ENCODE measurements at regions not wholly inside any gene's neighbourhood (a gene's known extent, or its start where the extent isn't known, plus 50 kb on each side); places are given as distances from the start of the nearest gene placed in this dataset.
A peak's percentile ranks its signal among the peaks of the same experiment; 100 is the strongest.
"Not testable (repeated sequence)": the region's sequence is repeated elsewhere in the genome, so short reads cannot be mapped to it uniquely, and the experiment has no call there.

- ATAC-seq (ENCODE audit: low FRiP score): no peak
- no peak for DNase-seq (ENCODE audit: low spot score)
- TF ChIP-seq CTCF (IDR thresholded peaks at IDR 0.05): no peak
These were observed 58.7 kb upstream of the FNDC3B start for GRCh38 chr3:171980578-171981270.

GRCh38 chr3:171981271-171981605 lies 58.1 kb upstream of the FNDC3B start:
- ATAC-seq (ENCODE audit: low FRiP score) (no peak), DNase-seq (ENCODE audit: low spot score) (no peak)
- TF ChIP-seq CTCF (IDR thresholded peaks at IDR 0.05): no peak

- no peak for TF ChIP-seq CTCF (IDR thresholded peaks at IDR 0.05)
- peak; percentile 88 for ATAC-seq (ENCODE audit: low FRiP score)
- no peak for DNase-seq (ENCODE audit: low spot score)
These were observed 56.5 kb upstream of the FNDC3B start for GRCh38 chr3:171982828-171983227.

GRCh38 chr3:171983685-171984084 lies 55.7 kb upstream of the FNDC3B start:
- DNase-seq (ENCODE audit: low spot score); ATAC-seq (ENCODE audit: low FRiP score): not testable (repeated sequence)

- DNase-seq (ENCODE audit: low spot score) (no peak), ATAC-seq (ENCODE audit: low FRiP score) (peak; percentile 17)
- no peak for TF ChIP-seq CTCF (IDR thresholded peaks at IDR 0.05)
These were observed 54.5 kb upstream of the FNDC3B start for GRCh38 chr3:171984883-171985282.

- DNase-seq (ENCODE audit: low spot score): no peak
- ATAC-seq (ENCODE audit: low FRiP score): no peak
- no peak for TF ChIP-seq CTCF (IDR thresholded peaks at IDR 0.05)
These were observed 53.2 kb upstream of the FNDC3B start for GRCh38 chr3:171986176-171986575.

- TF ChIP-seq CTCF (IDR thresholded peaks at IDR 0.05): no peak
- no peak for DNase-seq (ENCODE audit: low spot score)
- ATAC-seq (ENCODE audit: low FRiP score): no peak
These were observed 52.4 kb upstream of the FNDC3B start for GRCh38 chr3:171986757-171987518.
